Smooth muscle cell (in vitro differentiated cells): ENCODE measurements at regions not wholly inside any gene's neighbourhood (a gene's known extent, or its start where the extent isn't known, plus 50 kb on each side); places are given as distances from the start of the nearest gene placed in this dataset.

ENCODE experiments used
- DNase-seq: peaks from one replicate; lab custom pipeline; 2025; ENCODE audit not compliant: unreplicated experiment; lab: John Stamatoyannopoulos, UW
- H2AFZ ChIP-seq: fragments of 200-600 bp; sonication (generic); 2 replicates; pipeline ENCODE4 v1.6.0; 2016; ENCODE audit warnings: antibody characterized with exemption, low read depth, mild to moderate bottlenecking
- H3F3A ChIP-seq: fragments of 200-600 bp; sonication (generic); 2 replicates; pipeline ENCODE4 v1.6.0; 2017; ENCODE audit warnings: antibody characterized with exemption, low read depth
- H3K27ac ChIP-seq: fragments of 200-600 bp; sonication (generic); 2 replicates; pipeline ENCODE4 v1.5.1; 2016; ENCODE audit warnings: low read depth, mild to moderate bottlenecking
- H3K27me3 ChIP-seq: fragments of 200-600 bp; sonication (generic); 2 replicates; pipeline ENCODE4 v1.6.1; 2016; ENCODE audit warnings: low read depth, mild to moderate bottlenecking
- H3K36me3 ChIP-seq: fragments of 200-600 bp; sonication (generic); 2 replicates; pipeline ENCODE4 v1.5.1; 2016; ENCODE audit warnings: low read depth
- H3K4me1 ChIP-seq: fragments of 200-600 bp; sonication (generic); 2 replicates; pipeline ENCODE4 v1.5.1; 2016; ENCODE audit warnings: low read depth
- H3K4me2 ChIP-seq: fragments of 200-600 bp; sonication (generic); 2 replicates; pipeline ENCODE4 v1.6.0; 2016; ENCODE audit warnings: mild to moderate bottlenecking
- H3K4me3 ChIP-seq: fragments of 200-600 bp; sonication (generic); 2 replicates; pipeline ENCODE4 v1.5.1; 2016; ENCODE audit warnings: mild to moderate bottlenecking
- H3K79me2 ChIP-seq: fragments of 200-600 bp; sonication (generic); 2 replicates; pipeline ENCODE4 v1.6.0; 2016; ENCODE audit warnings: low read depth, mild to moderate bottlenecking
- H3K9ac ChIP-seq: fragments of 200-600 bp; sonication (generic); 2 replicates; pipeline ENCODE4 v1.6.0; 2016; ENCODE audit warnings: low read depth
- H3K9me3 ChIP-seq: fragments of 200-600 bp; sonication (generic); replicated peaks from 2 replicates; pipeline ENCODE4 v1.5.1; 2016; ENCODE audit warnings: low read depth
- H4K20me1 ChIP-seq: fragments of 200-600 bp; sonication (generic); 2 replicates; pipeline ENCODE4 v1.6.0; 2016; ENCODE audit warnings: low read depth
- WGBS: methylation state at CpG from one replicate; pipeline ENCODE4 v1.1.7; 2016; ENCODE audit warnings: low lambda C conversion rate; 5-methylcytosine and 5-hydroxymethylcytosine counted together
- TF ChIP-seq, protein P1 (sequence below): fragments of 200-600 bp; sonication (generic); IDR thresholded peaks from 2 replicates; pipeline ENCODE4 v1.5.1; 2017; ENCODE audit warnings: borderline replicate concordance, mild to moderate bottlenecking, antibody characterized with exemption; ENCODE audit not compliant: insufficient read depth, poor library complexity, severe bottlenecking

DNA sequence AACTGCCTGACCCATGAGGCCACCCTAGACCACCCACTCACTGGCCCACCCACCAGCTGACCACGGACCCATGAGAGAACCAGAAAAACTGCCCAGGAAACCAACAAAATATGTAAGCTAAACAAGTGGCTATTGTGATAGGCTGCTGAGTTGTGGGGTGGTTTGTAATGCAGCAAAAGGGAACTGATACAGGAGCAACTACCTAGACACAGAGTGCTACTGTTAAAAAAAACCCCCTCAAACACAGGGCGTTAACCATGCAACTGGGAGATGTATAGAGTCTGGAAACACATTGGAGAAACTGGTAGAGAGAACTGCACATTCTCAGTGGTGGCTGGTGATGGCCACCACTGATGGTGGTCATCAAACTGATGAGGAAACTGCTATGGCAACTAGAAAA is 206.3 kb upstream of the GYPC start:
- H3K36me3 ChIP-seq: no peaks in the 10 kb centered on the region

DNA sequence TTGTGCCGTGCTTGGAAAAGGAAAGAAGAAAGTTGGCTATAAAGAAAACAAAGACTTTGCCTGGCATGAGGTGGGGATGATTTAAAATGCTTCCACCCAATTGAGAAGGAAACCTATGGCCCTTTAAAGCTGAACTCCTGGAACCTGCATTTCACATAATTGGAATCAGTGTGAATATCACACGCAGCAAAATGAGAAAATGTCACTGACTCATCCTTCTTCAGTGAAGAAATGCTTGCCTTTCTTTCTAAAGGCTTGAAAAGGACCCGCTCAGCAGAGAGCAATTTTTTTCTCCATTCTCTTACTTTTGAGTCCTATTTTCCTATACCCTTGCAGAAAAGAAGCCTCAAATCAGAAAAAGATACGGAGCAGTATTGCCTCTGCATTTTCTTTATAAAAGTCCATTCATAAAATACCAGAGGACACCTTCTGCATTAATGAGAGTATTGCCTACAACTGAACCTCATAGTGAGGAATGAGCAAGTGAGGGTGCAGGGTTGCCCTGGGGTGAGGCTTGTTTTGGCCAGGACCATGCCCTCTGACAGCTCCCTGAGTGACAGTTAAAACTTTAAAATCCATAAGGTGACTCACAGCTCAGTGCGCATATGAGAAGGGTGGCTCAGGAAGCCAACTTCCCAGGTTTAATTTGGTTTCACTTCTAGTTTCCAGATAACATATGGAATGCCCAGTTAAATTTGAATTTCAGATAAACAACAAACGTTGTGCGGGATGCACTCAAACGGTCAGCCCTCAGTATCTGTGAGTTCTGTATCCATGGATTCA is 191.9 kb upstream of the GYPC start:
- no peaks in the 10 kb centered on the region for H3K27me3 ChIP-seq
- no peak for DNase-seq
- H3K27ac ChIP-seq: no peak overlapping the region
- no peak overlapping the region for H3K4me2 ChIP-seq
- no peak overlapping the region for H3K9ac ChIP-seq
- H3K36me3 ChIP-seq: no peaks in the 10 kb centered on the region
- H3K4me3 ChIP-seq: no peak overlapping the region
- H3F3A ChIP-seq: no peaks in the 10 kb centered on the region
- H3K4me1 ChIP-seq: peaks cover 6% of the 10 kb centered on the region
- 85% methylated on average over 8 of the region's 8 CpGs for WGBS
- H2AFZ ChIP-seq: no peak overlapping the region
- H4K20me1 ChIP-seq: no peaks in the 10 kb centered on the region
- H3K79me2 ChIP-seq: no peaks in the 10 kb centered on the region
- no peaks in the 10 kb centered on the region for H3K9me3 ChIP-seq
- TF ChIP-seq, protein P1, sequence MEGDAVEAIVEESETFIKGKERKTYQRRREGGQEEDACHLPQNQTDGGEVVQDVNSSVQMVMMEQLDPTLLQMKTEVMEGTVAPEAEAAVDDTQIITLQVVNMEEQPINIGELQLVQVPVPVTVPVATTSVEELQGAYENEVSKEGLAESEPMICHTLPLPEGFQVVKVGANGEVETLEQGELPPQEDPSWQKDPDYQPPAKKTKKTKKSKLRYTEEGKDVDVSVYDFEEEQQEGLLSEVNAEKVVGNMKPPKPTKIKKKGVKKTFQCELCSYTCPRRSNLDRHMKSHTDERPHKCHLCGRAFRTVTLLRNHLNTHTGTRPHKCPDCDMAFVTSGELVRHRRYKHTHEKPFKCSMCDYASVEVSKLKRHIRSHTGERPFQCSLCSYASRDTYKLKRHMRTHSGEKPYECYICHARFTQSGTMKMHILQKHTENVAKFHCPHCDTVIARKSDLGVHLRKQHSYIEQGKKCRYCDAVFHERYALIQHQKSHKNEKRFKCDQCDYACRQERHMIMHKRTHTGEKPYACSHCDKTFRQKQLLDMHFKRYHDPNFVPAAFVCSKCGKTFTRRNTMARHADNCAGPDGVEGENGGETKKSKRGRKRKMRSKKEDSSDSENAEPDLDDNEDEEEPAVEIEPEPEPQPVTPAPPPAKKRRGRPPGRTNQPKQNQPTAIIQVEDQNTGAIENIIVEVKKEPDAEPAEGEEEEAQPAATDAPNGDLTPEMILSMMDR: no peak

More for the DNA sequence above, 206.3 kb upstream of the GYPC start:
- Histone ChIP-seq H3K27me3 (no peaks in the 10 kb centered on the region), H3K4me2 (no peak overlapping the region), H3K79me2 (no peaks in the 10 kb centered on the region), H4K20me1 (no peaks in the 10 kb centered on the region), H3K4me1 (no peaks in the 10 kb centered on the region), H3K9me3 (no peaks in the 10 kb centered on the region), H3K9ac (no peak overlapping the region), H3K27ac (no peak overlapping the region), H3F3A (no peaks in the 10 kb centered on the region), H3K4me3 (no peak overlapping the region), H2AFZ (no peak overlapping the region)
- WGBS: 84% methylated on average over 2 of the region's 2 CpGs
- no peak for DNase-seq
- TF ChIP-seq, protein P1: no peak

DNA sequence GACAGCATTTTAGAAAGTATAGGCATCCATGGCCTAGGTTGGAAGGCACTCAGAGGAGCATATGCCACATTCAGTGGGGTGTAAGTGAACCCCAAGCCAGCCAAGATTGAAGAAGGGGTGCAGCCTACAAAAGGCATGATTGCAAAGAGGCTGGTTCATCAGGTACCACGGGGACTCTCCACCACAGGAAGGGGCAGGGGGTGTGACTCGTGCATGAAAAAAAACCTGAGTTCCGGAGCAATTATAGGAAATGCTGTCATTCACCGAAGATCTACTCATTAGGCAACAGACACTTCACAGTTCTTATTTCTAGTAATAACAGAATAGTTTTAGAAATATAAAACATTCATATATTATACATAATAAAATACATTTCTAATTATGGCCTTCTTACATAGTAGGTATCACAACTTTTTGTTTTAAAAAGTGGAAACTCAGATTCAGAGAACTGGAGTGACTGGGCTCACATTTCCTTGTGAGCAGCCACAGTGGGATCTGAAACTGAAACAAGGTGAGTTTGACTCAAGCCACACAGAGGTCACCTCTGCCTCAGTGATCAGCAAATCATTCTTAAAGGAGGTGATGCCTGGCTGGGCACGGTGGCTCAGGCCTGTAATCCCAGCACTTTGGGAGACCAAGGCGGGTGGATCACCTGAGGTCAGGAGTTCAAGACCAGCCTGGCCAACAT is 188.4 kb upstream of the GYPC start:
- no peaks in the 10 kb centered on the region for H3F3A ChIP-seq
- H3K4me1 ChIP-seq: peaks cover 6% of the 10 kb centered on the region
- H3K27ac ChIP-seq: no peak overlapping the region
- WGBS: 88% methylated on average over 6 of the region's 6 CpGs
- H3K79me2 ChIP-seq: no peaks in the 10 kb centered on the region
- H4K20me1 ChIP-seq: no peaks in the 10 kb centered on the region
- no peak overlapping the region for H2AFZ ChIP-seq
- H3K4me3 ChIP-seq: no peak overlapping the region
- no peak overlapping the region for H3K4me2 ChIP-seq
- no peaks in the 10 kb centered on the region for H3K36me3 ChIP-seq
- no peaks in the 10 kb centered on the region for H3K9me3 ChIP-seq
- no peak overlapping the region for H3K9ac ChIP-seq
- peaks cover 4% of the 10 kb centered on the region for H3K27me3 ChIP-seq
- DNase-seq: no peak
- TF ChIP-seq, protein P1: no peak
